ENCODE measurements at regions not wholly inside any gene's neighbourhood (a gene's known extent, or its start where the extent isn't known, plus 50 kb on each side); places are given as distances from the start of the nearest gene placed in this dataset.

GRCh38 chr14:55780156-55780946, 200.3 kb downstream of the KTN1 start:
- TF ChIP-seq CTCF (conservative IDR thresholded peaks at IDR 0.05; ENCODE audit: low read depth, low read length) = no peak
- no peak for TF ChIP-seq EZH2 (IDR thresholded peaks at IDR 0.05; ENCODE audit: borderline replicate concordance, low read depth, low read length, poor library complexity, severe bottlenecking)
